ENCODE measurements at regions not wholly inside any gene's neighbourhood (a gene's known extent, or its start where the extent isn't known, plus 50 kb on each side); places are given as distances from the start of the nearest gene placed in this dataset.

DNA sequence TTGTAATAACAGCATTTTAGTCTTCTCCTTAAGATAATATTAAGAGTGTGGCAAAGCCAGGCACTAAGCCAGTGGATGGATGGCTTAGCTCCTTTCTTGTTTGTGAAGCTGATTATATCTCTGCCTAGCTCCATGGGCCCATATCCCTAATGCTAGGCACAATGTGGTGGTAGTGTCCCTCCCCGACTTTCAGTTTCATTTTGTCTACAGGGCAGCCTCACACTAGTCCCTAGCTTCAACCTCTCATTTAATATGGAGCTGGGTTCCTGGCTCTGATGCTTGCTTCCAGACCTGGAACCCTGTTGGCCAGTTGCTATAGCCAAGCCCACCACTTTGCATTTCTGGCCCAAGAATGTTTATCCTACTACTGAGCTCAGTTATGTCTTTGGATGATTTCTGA is 437.0 kb upstream of the MEIS1 start:
- TF ChIP-seq PRDM15 (CRISPR knock-in tag; IDR thresholded peaks at IDR 0.05) (no peak), ZNF138 (CRISPR knock-in tag; conservative IDR thresholded peaks at IDR 0.05) (no peak), TCF7 (CRISPR knock-in tag; IDR thresholded peaks at IDR 0.05; ENCODE audit: low read depth) (no peak), USF2 (CRISPR knock-in tag; IDR thresholded peaks at IDR 0.05) (no peak), TP53 (CRISPR knock-in tag; IDR thresholded peaks at IDR 0.05) (no peak)
- TF ChIP-seq, protein P1, sequence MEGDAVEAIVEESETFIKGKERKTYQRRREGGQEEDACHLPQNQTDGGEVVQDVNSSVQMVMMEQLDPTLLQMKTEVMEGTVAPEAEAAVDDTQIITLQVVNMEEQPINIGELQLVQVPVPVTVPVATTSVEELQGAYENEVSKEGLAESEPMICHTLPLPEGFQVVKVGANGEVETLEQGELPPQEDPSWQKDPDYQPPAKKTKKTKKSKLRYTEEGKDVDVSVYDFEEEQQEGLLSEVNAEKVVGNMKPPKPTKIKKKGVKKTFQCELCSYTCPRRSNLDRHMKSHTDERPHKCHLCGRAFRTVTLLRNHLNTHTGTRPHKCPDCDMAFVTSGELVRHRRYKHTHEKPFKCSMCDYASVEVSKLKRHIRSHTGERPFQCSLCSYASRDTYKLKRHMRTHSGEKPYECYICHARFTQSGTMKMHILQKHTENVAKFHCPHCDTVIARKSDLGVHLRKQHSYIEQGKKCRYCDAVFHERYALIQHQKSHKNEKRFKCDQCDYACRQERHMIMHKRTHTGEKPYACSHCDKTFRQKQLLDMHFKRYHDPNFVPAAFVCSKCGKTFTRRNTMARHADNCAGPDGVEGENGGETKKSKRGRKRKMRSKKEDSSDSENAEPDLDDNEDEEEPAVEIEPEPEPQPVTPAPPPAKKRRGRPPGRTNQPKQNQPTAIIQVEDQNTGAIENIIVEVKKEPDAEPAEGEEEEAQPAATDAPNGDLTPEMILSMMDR (IDR thresholded peaks at IDR 0.05), result no peak
- TF ChIP-seq, protein P2, sequence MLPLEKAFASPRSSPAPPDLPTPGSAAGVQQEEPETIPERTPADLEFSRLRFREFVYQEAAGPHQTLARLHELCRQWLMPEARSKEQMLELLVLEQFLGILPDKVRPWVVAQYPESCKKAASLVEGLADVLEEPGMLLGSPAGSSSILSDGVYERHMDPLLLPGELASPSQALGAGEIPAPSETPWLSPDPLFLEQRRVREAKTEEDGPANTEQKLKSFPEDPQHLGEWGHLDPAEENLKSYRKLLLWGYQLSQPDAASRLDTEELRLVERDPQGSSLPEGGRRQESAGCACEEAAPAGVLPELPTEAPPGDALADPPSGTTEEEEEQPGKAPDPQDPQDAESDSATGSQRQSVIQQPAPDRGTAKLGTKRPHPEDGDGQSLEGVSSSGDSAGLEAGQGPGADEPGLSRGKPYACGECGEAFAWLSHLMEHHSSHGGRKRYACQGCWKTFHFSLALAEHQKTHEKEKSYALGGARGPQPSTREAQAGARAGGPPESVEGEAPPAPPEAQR (CRISPR knock-in tag; IDR thresholded peaks at IDR 0.05), result no peak
- TF ChIP-seq, protein P3, sequence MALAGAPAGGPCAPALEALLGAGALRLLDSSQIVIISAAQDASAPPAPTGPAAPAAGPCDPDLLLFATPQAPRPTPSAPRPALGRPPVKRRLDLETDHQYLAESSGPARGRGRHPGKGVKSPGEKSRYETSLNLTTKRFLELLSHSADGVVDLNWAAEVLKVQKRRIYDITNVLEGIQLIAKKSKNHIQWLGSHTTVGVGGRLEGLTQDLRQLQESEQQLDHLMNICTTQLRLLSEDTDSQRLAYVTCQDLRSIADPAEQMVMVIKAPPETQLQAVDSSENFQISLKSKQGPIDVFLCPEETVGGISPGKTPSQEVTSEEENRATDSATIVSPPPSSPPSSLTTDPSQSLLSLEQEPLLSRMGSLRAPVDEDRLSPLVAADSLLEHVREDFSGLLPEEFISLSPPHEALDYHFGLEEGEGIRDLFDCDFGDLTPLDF (CRISPR knock-in tag; IDR thresholded peaks at IDR 0.05), result no peak

All from WTC11 (cell line).